GM12878 (cell line): ENCODE measurements at regions not wholly inside any gene's neighbourhood (a gene's known extent, or its start where the extent isn't known, plus 50 kb on each side); places are given as distances from the start of the nearest gene placed in this dataset.

Experiments
- ATAC-seq: fragments of 200-7000 bp; cut with Tn5 transposase; 3 replicates; pipeline ENCODE4 v1.9.1; 2020; ENCODE audit warnings: mild to moderate bottlenecking, moderate library complexity
- BruUV-seq: library from RNA; stranded (reverse); fragments of 400-500 nt; replicated peaks from 2 replicates; lab custom pipeline; 2021; lab: Mats Ljungman, UMichigan
- CTCF ChIA-PET: fragments of 300-600 bp; sonication (Branson Sonifier 250); formaldehyde crosslinking; extraction: SDS; loops from one replicate; lab custom pipeline; 2021; ENCODE audit warnings: inconsistent platforms; lab: Yijun Ruan, JAX
- POLR2A ChIA-PET: fragments of 350-600 bp; formaldehyde crosslinking; extraction: SDS; loops from one replicate; lab custom pipeline; 2021; ENCODE audit warnings: inconsistent platforms; lab: Charles Lee
- RAD21 ChIA-PET: fragments of 300-600 bp; sonication (Branson Sonifier 250); formaldehyde crosslinking; loops from one replicate; lab custom pipeline; 2023; ENCODE audit warnings: antibody characterized with exemption; ENCODE audit not compliant: unreplicated experiment; lab: Charles Lee
- SMC1A ChIA-PET: fragments of 300-600 bp; sonication (Branson Sonifier 250); formaldehyde crosslinking; loops from one replicate; lab custom pipeline; 2023; ENCODE audit not compliant: unreplicated experiment, uncharacterized antibody; lab: Charles Lee
- DNase-seq: peaks from one replicate; pipeline ENCODE4 v3.0.0-alpha.2; 2011; ENCODE audit warnings: low read depth, low spot score
- FAIRE-seq: peaks from 3 replicates; lab custom pipeline; 2011; peaks lifted over from hg19 to GRCh38; lab: Jason Lieb, UNC
- H2AFZ ChIP-seq: 2 replicates; pipeline ENCODE4 v1.6.0; 2011; ENCODE audit warnings: low read depth, low read length, control low read depth; ENCODE audit not compliant: control insufficient read depth
- H3K27ac ChIP-seq: 2 replicates; pipeline ENCODE4 v1.5.1; 2011; ENCODE audit warnings: control low read depth; ENCODE audit not compliant: control insufficient read depth, insufficient read depth
- H3K27me3 ChIP-seq, 2 experiments: replicated peaks in 1 of 2; 2 replicates each; pipeline versions ENCODE4 v1.6.0 to v1.6.1; 2011; ENCODE audit warnings: low read length in 1 of 2; ENCODE audit not compliant: control insufficient read depth in 2 of 2, insufficient read depth in 2 of 2
- H3K36me3 ChIP-seq, 2 experiments: 2 replicates each; pipeline ENCODE4 v1.5.1; 2011; ENCODE audit warnings: low read length in 1 of 2; ENCODE audit not compliant: control insufficient read depth in 2 of 2, insufficient read depth in 2 of 2
- H3K4me1 ChIP-seq: 2 replicates; pipeline ENCODE4 v1.6.1; 2011; ENCODE audit warnings: mild to moderate bottlenecking, low read length, moderate library complexity, mixed read lengths; ENCODE audit not compliant: control insufficient read depth, insufficient read depth
- H3K4me2 ChIP-seq: 2 replicates; pipeline ENCODE4 v1.6.0; 2011; ENCODE audit warnings: control low read depth; ENCODE audit not compliant: control insufficient read depth, insufficient read depth
- H3K4me3 ChIP-seq: fragments of 200-600 bp; sonication (generic); 2 replicates; pipeline ENCODE4 v1.5.1; 2016
- H3K79me2 ChIP-seq: 2 replicates; pipeline ENCODE4 v1.6.0; 2011; ENCODE audit warnings: low read length; ENCODE audit not compliant: control insufficient read depth, insufficient read depth
- H3K9ac ChIP-seq: 2 replicates; pipeline ENCODE4 v1.8.0; 2011; ENCODE audit warnings: low read length, control low read depth, mixed read lengths; ENCODE audit not compliant: control insufficient read depth, insufficient read depth
- H3K9me3 ChIP-seq: replicated peaks from 3 replicates; pipeline ENCODE4 v1.5.1; 2011; ENCODE audit warnings: mild to moderate bottlenecking, low read length; ENCODE audit not compliant: control insufficient read depth, insufficient read depth
- H4K20me1 ChIP-seq: 2 replicates; pipeline ENCODE4 v1.6.0; 2011; ENCODE audit not compliant: control insufficient read depth, insufficient read depth
- BHLHE40 ChIP-seq, 2 experiments: fragments of 450-650 bp in 1 of 2; IDR thresholded peaks; 2 replicates each; pipeline ENCODE4 v1.6.1; 2011 to 2017; ENCODE audit warnings: low read depth in 2 of 2, borderline replicate concordance in 1 of 2, improper control_type of control experiment in 1 of 2, low read length in 1 of 2, mild to moderate bottlenecking in 1 of 2
- CBX5 ChIP-seq: sonication (generic); IDR thresholded peaks from 2 replicates; pipeline ENCODE4 v1.6.1; 2016; ENCODE audit warnings: low read depth, moderate library complexity, mild to moderate bottlenecking, inconsistent platforms
- CEBPB ChIP-seq, 2 experiments: fragments of 150-350 bp in 1 of 2; IDR thresholded peaks; 2 replicates each; pipeline ENCODE4 v1.6.1; 2012 to 2014; ENCODE audit warnings: low read depth in 2 of 2, low read length in 2 of 2, borderline replicate concordance in 1 of 2, inconsistent platforms in 1 of 2
- CHD2 ChIP-seq: IDR thresholded peaks from 2 replicates; pipeline ENCODE4 v1.6.1; 2011; ENCODE audit warnings: low read depth, low read length, improper control_type of control experiment, borderline replicate concordance
- EP300 ChIP-seq, 2 experiments: fragments of 150-350 bp in 1 of 2; IDR thresholded peaks; 2 replicates each; pipeline ENCODE4 v1.6.1; 2011 to 2012; ENCODE audit warnings: low read depth in 2 of 2, low read length in 2 of 2, borderline replicate concordance in 1 of 2, improper control_type of control experiment in 1 of 2, inconsistent platforms in 1 of 2; ENCODE audit not compliant: control insufficient read depth in 1 of 2
- ETV6 ChIP-seq, 2 experiments: fragments of 450-650 bp in 1 of 2; IDR thresholded peaks in 1 of 2; conservative IDR thresholded peaks in 1 of 2; 2 replicates each; pipeline ENCODE4 v1.6.1; 2014; ENCODE audit warnings: antibody characterized with exemption in 1 of 2, borderline replicate concordance in 1 of 2, low read depth in 1 of 2, mild to moderate bottlenecking in 1 of 2, moderate library complexity in 1 of 2
- MXI1 ChIP-seq: fragments of 150-350 bp; IDR thresholded peaks from 2 replicates; pipeline ENCODE4 v1.6.1; 2011; ENCODE audit warnings: low read depth, mild to moderate bottlenecking, inconsistent platforms, low read length, improper control_type of control experiment
- NFYB ChIP-seq: IDR thresholded peaks from 2 replicates; pipeline ENCODE4 v1.6.1; 2011; ENCODE audit warnings: low read depth, mild to moderate bottlenecking, low read length, improper control_type of control experiment, moderate library complexity; ENCODE audit not compliant: insufficient read depth
- POU2F2 ChIP-seq: IDR thresholded peaks from 3 replicates; pipeline ENCODE4 v1.6.1; 2011; ENCODE audit warnings: low read depth, mild to moderate bottlenecking, low read length, borderline replicate concordance
- RELB ChIP-seq: fragments of 450-650 bp; IDR thresholded peaks from 2 replicates; pipeline ENCODE4 v1.6.1; 2017; ENCODE audit warnings: low read depth, mild to moderate bottlenecking, moderate library complexity
- SIN3A ChIP-seq: IDR thresholded peaks from 2 replicates; pipeline ENCODE4 v1.6.1; 2012; ENCODE audit warnings: low read depth, low read length, improper control_type of control experiment
- SKIL ChIP-seq: fragments of 450-650 bp; IDR thresholded peaks from 2 replicates; pipeline ENCODE4 v1.6.1; 2017; ENCODE audit warnings: mild to moderate bottlenecking, low read depth, inconsistent platforms; ENCODE audit not compliant: poor library complexity, severe bottlenecking
- SP1 ChIP-seq: IDR thresholded peaks from one replicate; pipeline ENCODE4 v1.6.1; 2011; ENCODE audit warnings: low read depth, low read length
- TARDBP ChIP-seq: IDR thresholded peaks from 2 replicates; pipeline ENCODE4 v1.6.1; 2016; ENCODE audit warnings: borderline replicate concordance
- WRNIP1 ChIP-seq: IDR thresholded peaks from 2 replicates; pipeline ENCODE4 v1.6.1; 2011; ENCODE audit warnings: low read depth, low read length, improper control_type of control experiment, borderline replicate concordance
- ZBTB11 ChIP-seq: fragments of 450-650 bp; formaldehyde crosslinking; IDR thresholded peaks from 2 replicates; pipeline ENCODE4 v1.5.0; 2022; ENCODE audit warnings: mild to moderate bottlenecking, missing genetic modification characterization
- WGBS: methylation state at CpG from one replicate; pipeline ENCODE4 v1.1.6; 2016; ENCODE audit warnings: low lambda C conversion rate; ENCODE audit not compliant: insufficient replicate concordance, insufficient coverage; ENCODE audit errors: missing lambda C conversion rate; 5-methylcytosine and 5-hydroxymethylcytosine counted together
- in situ Hi-C: fragments of 300-500 bp; cut with MboI; formaldehyde crosslinking; loops from 9 replicates; pipeline ENCODE4 v1.14.3; 2018; ENCODE audit warnings: mixed read lengths
- intact Hi-C: fragments of 100-400 bp; cut with micrococcal nuclease; formaldehyde crosslinking; loops from one replicate; pipeline ENCODE4 v1.14.2; 2022; ENCODE audit not compliant: unreplicated experiment

GRCh38 chr11:134791102-134791501 lies 379.1 kb upstream of the B3GAT1 start (continued):
- TF ChIP-seq RELB (no peak), NFYB (no peak)

- Histone ChIP-seq H3K79me2 (no peaks in the 10 kb centered on the region), H3K9ac (no peak overlapping the region), H2AFZ (no peak overlapping the region), H3K27me3 (peaks cover 0 to 2% of the 10 kb centered on the region in 2 experiments; a peak in 2 of 4 replicates), H3K4me3 (no peak overlapping the region), H3K27ac (no peak overlapping the region), H3K4me2 (no peak overlapping the region), H3K36me3 (no peaks in the 10 kb centered on the region), H3K4me1 (no peaks in the 10 kb centered on the region), H4K20me1 (no peaks in the 10 kb centered on the region), H3K9me3 (no peaks in the 10 kb centered on the region)
- SMC1A ChIA-PET, result no interaction called here
- CTCF ChIA-PET, result no interaction called here
- FAIRE-seq (no peak), ATAC-seq (no peak), DNase-seq (no peak)
- POLR2A ChIA-PET, result no interaction called here
- intact Hi-C loops, result no loop called here
- RAD21 ChIA-PET, result no interaction called here
- in situ Hi-C loops, result no loop called here
- no TSS peak for BruUV-seq
- 51% methylated on average over 9 of the region's 10 CpGs for WGBS
- TF ChIP-seq CBX5, result no peak
- no peak for TF ChIP-seq WRNIP1
- no peak for TF ChIP-seq SIN3A
- no peak for TF ChIP-seq EP300 (IDR thresholded peaks at IDR 0.05; ENCODE audit: borderline replicate concordance in 1 of 2, control insufficient read depth in 1 of 2, low read depth in 2 of 2, low read length in 2 of 2)
- TF ChIP-seq TARDBP, result no peak
- no peak for TF ChIP-seq ZBTB11
- TF ChIP-seq ETV6 (conservative IDR thresholded peaks at IDR 0.05 in 1 of 2, IDR thresholded peaks at IDR 0.05 in 1 of 2; ENCODE audit: borderline replicate concordance in 1 of 2, low read depth in 1 of 2), result no peak
- no peak for TF ChIP-seq CHD2
- TF ChIP-seq SKIL, result no peak
- TF ChIP-seq SP1, result no peak
- no peak for TF ChIP-seq POU2F2
- TF ChIP-seq CEBPB (IDR thresholded peaks at IDR 0.05; ENCODE audit: borderline replicate concordance in 1 of 2, low read depth in 2 of 2, low read length in 2 of 2), result no peak
- no peak for TF ChIP-seq BHLHE40 (IDR thresholded peaks at IDR 0.05; ENCODE audit: borderline replicate concordance in 1 of 2, low read depth in 2 of 2, low read length in 1 of 2)
- no peak for TF ChIP-seq MXI1
These were observed 377.1 kb upstream of the B3GAT1 start for GRCh38 chr11:134789104-134789503.
